ENCODE measurements at regions not wholly inside any gene's neighbourhood (a gene's known extent, or its start where the extent isn't known, plus 50 kb on each side); places are given as distances from the start of the nearest gene placed in this dataset.

- TF ChIP-seq CTCF (IDR thresholded peaks at IDR 0.05; ENCODE audit: borderline replicate concordance, insufficient read depth, low read depth, low read length), result no peak
- no peak overlapping the region for H3K4me3 ChIP-seq (ENCODE audit: low read depth, low read length)
Observed at GRCh38 chr2:57725337-57725947, 321.2 kb upstream of the VRK2 start.

- H3K4me3 ChIP-seq (ENCODE audit: low read depth, low read length), result no peak overlapping the region
- TF ChIP-seq CTCF (IDR thresholded peaks at IDR 0.05; ENCODE audit: borderline replicate concordance, insufficient read depth, low read depth, low read length), result no peak
Observed at GRCh38 chr2:57726294-57726693, 320.3 kb upstream of the VRK2 start.

GRCh38 chr2:57728691-57729090 lies 317.9 kb upstream of the VRK2 start:
- no peak overlapping the region for H3K4me3 ChIP-seq (ENCODE audit: low read depth, low read length)
- no peak for TF ChIP-seq CTCF (IDR thresholded peaks at IDR 0.05; ENCODE audit: borderline replicate concordance, insufficient read depth, low read depth, low read length)

- no peak for TF ChIP-seq CTCF (IDR thresholded peaks at IDR 0.05; ENCODE audit: borderline replicate concordance, insufficient read depth, low read depth, low read length)
- H3K4me3 ChIP-seq (ENCODE audit: low read depth, low read length), result no peak overlapping the region
Observed at GRCh38 chr2:57733956-57734355, 312.6 kb upstream of the VRK2 start.

GRCh38 chr2:57740891-57741290 lies 305.7 kb upstream of the VRK2 start:
- no peak for TF ChIP-seq CTCF (IDR thresholded peaks at IDR 0.05; ENCODE audit: borderline replicate concordance, insufficient read depth, low read depth, low read length)
- H3K4me3 ChIP-seq (ENCODE audit: low read depth, low read length), result no peak overlapping the region

GRCh38 chr2:57753636-57754035 lies 293.0 kb upstream of the VRK2 start:
- H3K4me3 ChIP-seq (ENCODE audit: low read depth, low read length), result no peak overlapping the region
- TF ChIP-seq CTCF (IDR thresholded peaks at IDR 0.05; ENCODE audit: borderline replicate concordance, insufficient read depth, low read depth, low read length), result no peak

GRCh38 chr2:57758686-57759085 lies 287.9 kb upstream of the VRK2 start:
- no peak overlapping the region for H3K4me3 ChIP-seq (ENCODE audit: low read depth, low read length)
- TF ChIP-seq CTCF (IDR thresholded peaks at IDR 0.05; ENCODE audit: borderline replicate concordance, insufficient read depth, low read depth, low read length), result no peak

Measured in GM12875 (cell line).